SW 1271 (cell line): ENCODE measurements at regions not wholly inside any gene's neighbourhood (a gene's known extent, or its start where the extent isn't known, plus 50 kb on each side); places are given as distances from the start of the nearest gene placed in this dataset.
"Not testable (repeated sequence)": the region's sequence is repeated elsewhere in the genome, so short reads cannot be mapped to it uniquely, and the experiment has no call there.

Experiments used
- DNase-seq, 2 experiments: peaks; one replicate each; lab custom pipeline; 2025; lab: John Stamatoyannopoulos, UW

- DNase-seq, result no peak
These were observed 219.1 kb upstream of the IGFBP7 start for GRCh38 chr4:57329279-57329678.

- DNase-seq, result no peak
These were observed 214.6 kb upstream of the IGFBP7 start for GRCh38 chr4:57324673-57325307.

- no peak for DNase-seq
These were observed 210.7 kb upstream of the IGFBP7 start for GRCh38 chr4:57320849-57321248.

- no peak for DNase-seq
These were observed 210.0 kb upstream of the IGFBP7 start for GRCh38 chr4:57320217-57320616.

GRCh38 chr4:57318703-57319102 is 208.5 kb upstream of the IGFBP7 start:
- no peak for DNase-seq

GRCh38 chr4:57314636-57315035 is 204.5 kb upstream of the IGFBP7 start:
- no peak for DNase-seq

- DNase-seq, result no peak
These were observed 202.1 kb upstream of the IGFBP7 start for GRCh38 chr4:57312296-57312695.

- DNase-seq, result no peak
These were observed 199.5 kb upstream of the IGFBP7 start for GRCh38 chr4:57309658-57310057.

GRCh38 chr4:57308301-57308700 is 198.1 kb upstream of the IGFBP7 start:
- DNase-seq, result no peak

- no peak for DNase-seq
These were observed 195.7 kb upstream of the IGFBP7 start for GRCh38 chr4:57305836-57306235.

- DNase-seq, result no peak
These were observed 193.0 kb upstream of the IGFBP7 start for GRCh38 chr4:57303012-57303751.

- DNase-seq, result not testable (repeated sequence)
These were observed 190.1 kb upstream of the IGFBP7 start for GRCh38 chr4:57300300-57300699.

GRCh38 chr4:57291911-57292310 is 181.7 kb upstream of the IGFBP7 start:
- DNase-seq, result no peak

- DNase-seq, result no peak
These were observed 177.8 kb upstream of the IGFBP7 start for GRCh38 chr4:57287687-57288604.

- DNase-seq, result no peak
These were observed 172.7 kb upstream of the IGFBP7 start for GRCh38 chr4:57282933-57283310.

GRCh38 chr4:57280481-57280880 is 170.3 kb upstream of the IGFBP7 start:
- no peak for DNase-seq

GRCh38 chr4:57278780-57279179 is 168.6 kb upstream of the IGFBP7 start:
- no peak for DNase-seq

- DNase-seq, result no peak
These were observed 163.9 kb upstream of the IGFBP7 start for GRCh38 chr4:57274082-57274481.

GRCh38 chr4:57270346-57270745 is 160.2 kb upstream of the IGFBP7 start:
- DNase-seq, result no peak

- DNase-seq, result no peak
These were observed 155.8 kb upstream of the IGFBP7 start for GRCh38 chr4:57265831-57266582.

- no peak for DNase-seq
These were observed 144.6 kb upstream of the IGFBP7 start for GRCh38 chr4:57254754-57255153.

GRCh38 chr4:57249083-57249482 is 138.9 kb upstream of the IGFBP7 start:
- no peak for DNase-seq
